ENCODE measurements at regions not wholly inside any gene's neighbourhood (a gene's known extent, or its start where the extent isn't known, plus 50 kb on each side); places are given as distances from the start of the nearest gene placed in this dataset.
A peak's percentile ranks its signal among the peaks of the same experiment; 100 is the strongest.

DNA sequence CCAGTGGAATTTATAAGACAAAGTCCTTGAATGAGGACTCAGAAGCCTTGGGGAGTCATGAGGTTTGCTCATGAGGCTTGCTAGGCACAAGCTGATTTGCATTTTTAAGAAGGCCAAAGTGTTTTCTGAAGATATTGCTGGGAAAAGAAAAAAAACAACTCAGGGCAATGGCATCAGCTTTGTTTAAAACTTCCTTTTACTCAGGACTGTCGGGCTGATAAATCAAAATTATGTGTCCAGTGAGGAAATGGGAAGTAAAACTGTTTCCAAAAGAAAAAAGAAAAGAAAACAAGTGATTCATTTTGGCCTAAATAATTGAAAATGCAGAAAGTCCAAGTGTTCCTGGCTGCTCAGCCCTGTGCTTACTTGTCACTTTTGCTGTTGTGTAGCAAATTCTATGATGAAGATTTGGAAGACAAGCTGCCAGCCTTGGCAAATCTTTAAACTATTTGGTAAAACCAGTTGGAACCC is 282.4 kb downstream of the HLX start:
- TF ChIP-seq EZH2phosphoT487 (IDR thresholded peaks at IDR 0.05; ENCODE audit: borderline replicate concordance, low read length) (no peak), EZH2 (IDR thresholded peaks at IDR 0.05; ENCODE audit: low read length, unreplicated experiment) (no peak)
- TF ChIP-seq, protein P1, sequence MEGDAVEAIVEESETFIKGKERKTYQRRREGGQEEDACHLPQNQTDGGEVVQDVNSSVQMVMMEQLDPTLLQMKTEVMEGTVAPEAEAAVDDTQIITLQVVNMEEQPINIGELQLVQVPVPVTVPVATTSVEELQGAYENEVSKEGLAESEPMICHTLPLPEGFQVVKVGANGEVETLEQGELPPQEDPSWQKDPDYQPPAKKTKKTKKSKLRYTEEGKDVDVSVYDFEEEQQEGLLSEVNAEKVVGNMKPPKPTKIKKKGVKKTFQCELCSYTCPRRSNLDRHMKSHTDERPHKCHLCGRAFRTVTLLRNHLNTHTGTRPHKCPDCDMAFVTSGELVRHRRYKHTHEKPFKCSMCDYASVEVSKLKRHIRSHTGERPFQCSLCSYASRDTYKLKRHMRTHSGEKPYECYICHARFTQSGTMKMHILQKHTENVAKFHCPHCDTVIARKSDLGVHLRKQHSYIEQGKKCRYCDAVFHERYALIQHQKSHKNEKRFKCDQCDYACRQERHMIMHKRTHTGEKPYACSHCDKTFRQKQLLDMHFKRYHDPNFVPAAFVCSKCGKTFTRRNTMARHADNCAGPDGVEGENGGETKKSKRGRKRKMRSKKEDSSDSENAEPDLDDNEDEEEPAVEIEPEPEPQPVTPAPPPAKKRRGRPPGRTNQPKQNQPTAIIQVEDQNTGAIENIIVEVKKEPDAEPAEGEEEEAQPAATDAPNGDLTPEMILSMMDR (conservative IDR thresholded peaks at IDR 0.05; ENCODE audit: low read depth, low read length) = no peak
- DNase-seq (no peak), ATAC-seq (no peak)
- Histone ChIP-seq H3K9me3 (ENCODE audit: low read length) (no peaks in the 10 kb centered on the region), H4K20me1 (ENCODE audit: low read length) (no peaks in the 10 kb centered on the region), H3K27me3 (ENCODE audit: low read length) (no peaks in the 10 kb centered on the region), H3K4me1 (ENCODE audit: insufficient read depth, low read length) (peaks cover 20% of the 10 kb centered on the region), H2AFZ (ENCODE audit: low read length) (peak overlapping the region; percentile 12; the same call in 1 of the 2 replicates), H3K4me3 (ENCODE audit: low read length) (no peak overlapping the region), H3K9ac (ENCODE audit: low read length) (no peak overlapping the region), H3K27ac (ENCODE audit: low read length) (no peak overlapping the region), H3K4me2 (ENCODE audit: low read length) (no peak overlapping the region), H3F3A (ENCODE audit: low read length, unreplicated experiment) (no peaks in the 10 kb centered on the region), H3K79me2 (ENCODE audit: low read length) (no peaks in the 10 kb centered on the region), H3K9me2 (replicated peaks; ENCODE audit: low read length) (no peaks in the 10 kb centered on the region), H3K36me3 (ENCODE audit: low read depth, low read length) (no peaks in the 10 kb centered on the region)
- POLR2A ChIA-PET (ENCODE audit: unreplicated experiment) = no interaction called here
- intact Hi-C loops (cut with micrococcal nuclease) = loop anchor here (5.0 kb wide), 1 partner anchor 44 kb away; no protein-coding TSS in a partner anchor
- CTCF ChIA-PET = no interaction called here
- no TSS peak for BruUV-seq (replicated peaks)

GRCh38 chr1:221162352-221162751 is 283.1 kb downstream of the HLX start:
- no peaks in the 10 kb centered on the region for H3K9me3 ChIP-seq (ENCODE audit: low read length)
- DNase-seq (no peak), ATAC-seq (no peak)
- H3K4me3 ChIP-seq (ENCODE audit: low read length) = no peak overlapping the region
- no peak overlapping the region for H2AFZ ChIP-seq (ENCODE audit: low read length)
- TF ChIP-seq EZH2 (IDR thresholded peaks at IDR 0.05; ENCODE audit: low read length, unreplicated experiment) = no peak
- no peak for TF ChIP-seq EZH2phosphoT487 (IDR thresholded peaks at IDR 0.05; ENCODE audit: borderline replicate concordance, low read length)
- TF ChIP-seq, protein P1 (conservative IDR thresholded peaks at IDR 0.05; ENCODE audit: low read depth, low read length) = no peak
- H4K20me1 ChIP-seq (ENCODE audit: low read length) = no peaks in the 10 kb centered on the region
- BruUV-seq (replicated peaks) = no TSS peak
- H3F3A ChIP-seq (ENCODE audit: low read length, unreplicated experiment) = no peaks in the 10 kb centered on the region
- POLR2A ChIA-PET (ENCODE audit: unreplicated experiment) = no interaction called here
- H3K9ac ChIP-seq (ENCODE audit: low read length) = no peak overlapping the region
- H3K4me2 ChIP-seq (ENCODE audit: low read length) = no peak overlapping the region
- H3K36me3 ChIP-seq (ENCODE audit: low read depth, low read length) = no peaks in the 10 kb centered on the region
- H3K4me1 ChIP-seq (ENCODE audit: insufficient read depth, low read length) = peaks cover 20% of the 10 kb centered on the region
- no peaks in the 10 kb centered on the region for H3K27me3 ChIP-seq (ENCODE audit: low read length)
- H3K27ac ChIP-seq (ENCODE audit: low read length) = no peak overlapping the region
- intact Hi-C loops (cut with micrococcal nuclease) = loop anchor here (5.0 kb wide), 1 partner anchor 45 kb away; no protein-coding TSS in a partner anchor
- no peaks in the 10 kb centered on the region for H3K79me2 ChIP-seq (ENCODE audit: low read length)
- no peaks in the 10 kb centered on the region for H3K9me2 ChIP-seq (replicated peaks; ENCODE audit: low read length)
- CTCF ChIA-PET = no interaction called here

DNA sequence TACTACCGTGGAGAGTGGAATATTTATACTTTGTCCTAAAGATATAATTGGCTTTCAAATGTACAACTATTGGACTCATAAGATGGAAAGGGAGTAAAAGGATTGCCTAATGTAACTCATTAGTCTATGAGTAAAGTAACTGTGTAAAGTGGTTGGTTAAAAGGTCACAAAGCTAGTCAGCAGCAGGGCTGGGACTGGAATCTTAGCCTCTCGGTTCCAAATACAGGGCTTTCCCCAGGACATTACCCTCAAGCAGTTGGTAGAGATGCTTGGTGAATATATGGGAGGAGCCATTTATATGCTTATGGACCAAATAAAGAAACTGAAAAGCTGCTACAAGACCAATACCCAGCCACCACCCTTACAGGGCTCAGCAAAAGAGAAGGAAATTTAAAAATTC is 283.7 kb downstream of the HLX start:
- no peak for ATAC-seq
- no peaks in the 10 kb centered on the region for H4K20me1 ChIP-seq (ENCODE audit: low read length)
- no peaks in the 10 kb centered on the region for H3K9me2 ChIP-seq (replicated peaks; ENCODE audit: low read length)
- BruUV-seq (replicated peaks) = no TSS peak
- no peak overlapping the region for H3K9ac ChIP-seq (ENCODE audit: low read length)
- H3K4me1 ChIP-seq (ENCODE audit: insufficient read depth, low read length) = peaks cover 20% of the 10 kb centered on the region
- no peaks in the 10 kb centered on the region for H3K36me3 ChIP-seq (ENCODE audit: low read depth, low read length)
- H2AFZ ChIP-seq (ENCODE audit: low read length) = no peak overlapping the region
- CTCF ChIA-PET = no interaction called here
- H3F3A ChIP-seq (ENCODE audit: low read length, unreplicated experiment) = no peaks in the 10 kb centered on the region
- H3K9me3 ChIP-seq (ENCODE audit: low read length) = no peaks in the 10 kb centered on the region
- no peaks in the 10 kb centered on the region for H3K27me3 ChIP-seq (ENCODE audit: low read length)
- no peak overlapping the region for H3K27ac ChIP-seq (ENCODE audit: low read length)
- intact Hi-C loops (cut with micrococcal nuclease) = loop anchor here (5.0 kb wide), 1 partner anchor 46 kb away; no protein-coding TSS in a partner anchor
- no peaks in the 10 kb centered on the region for H3K79me2 ChIP-seq (ENCODE audit: low read length)
- no peak for TF ChIP-seq EZH2 (IDR thresholded peaks at IDR 0.05; ENCODE audit: low read length, unreplicated experiment)
- TF ChIP-seq EZH2phosphoT487 (IDR thresholded peaks at IDR 0.05; ENCODE audit: borderline replicate concordance, low read length) = no peak
- TF ChIP-seq, protein P1 (conservative IDR thresholded peaks at IDR 0.05; ENCODE audit: low read depth, low read length) = no peak
- no peak overlapping the region for H3K4me2 ChIP-seq (ENCODE audit: low read length)
- DNase-seq = no peak
- H3K4me3 ChIP-seq (ENCODE audit: low read length) = no peak overlapping the region
- POLR2A ChIA-PET (ENCODE audit: unreplicated experiment) = no interaction called here

Measured in PC-3 (cell line).